Midbrain (tissue), 1 donor: ENCODE measurements at regions not wholly inside any gene's neighbourhood (a gene's known extent, or its start where the extent isn't known, plus 50 kb on each side); places are given as distances from the start of the nearest gene placed in this dataset.
"Not testable (repeated sequence)": the region's sequence is repeated elsewhere in the genome, so short reads cannot be mapped to it uniquely, and the experiment has no call there.

ENCODE experiments used
- DNase-seq: peaks from one replicate; lab custom pipeline; 2025; lab: John Stamatoyannopoulos, UW

- no peak for DNase-seq
Measured at GRCh38 chr10:20656886-20657285, 240.2 kb downstream of the NEBL start.

- DNase-seq = not testable (repeated sequence)
Measured at GRCh38 chr10:20652424-20652823, 244.7 kb downstream of the NEBL start.

GRCh38 chr10:20648263-20648874 is 248.7 kb downstream of the NEBL start:
- DNase-seq = no peak

GRCh38 chr10:20647756-20648155 is 249.4 kb downstream of the NEBL start:
- DNase-seq = no peak

GRCh38 chr10:20644421-20644820 is 252.7 kb downstream of the NEBL start:
- no peak for DNase-seq

- no peak for DNase-seq
Measured at GRCh38 chr10:20641605-20642004, 255.5 kb downstream of the NEBL start.

- no peak for DNase-seq
Measured at GRCh38 chr10:20635570-20635969, 261.5 kb downstream of the NEBL start.

- no peak for DNase-seq
Measured at GRCh38 chr10:20634839-20635238, 262.3 kb downstream of the NEBL start.

GRCh38 chr10:20633714-20634113 is 263.4 kb downstream of the NEBL start:
- DNase-seq = no peak

GRCh38 chr10:20632696-20633095 is 264.4 kb downstream of the NEBL start:
- no peak for DNase-seq

- DNase-seq = no peak
Measured at GRCh38 chr10:20631229-20631628, 265.9 kb downstream of the NEBL start.

GRCh38 chr10:20630092-20630643 is 266.9 kb downstream of the NEBL start:
- DNase-seq = no peak

- DNase-seq = no peak
Measured at GRCh38 chr10:20627946-20628507, 269.1 kb downstream of the NEBL start.

GRCh38 chr10:20627087-20627486 is 270.0 kb downstream of the NEBL start:
- DNase-seq = no peak

- no peak for DNase-seq
Measured at GRCh38 chr10:20625868-20626267, 271.2 kb downstream of the NEBL start.

GRCh38 chr10:20624642-20625041 is 272.5 kb downstream of the NEBL start:
- DNase-seq = no peak

- no peak for DNase-seq
Measured at GRCh38 chr10:20623546-20623945, 273.6 kb downstream of the NEBL start.

GRCh38 chr10:20622531-20623211 is 274.4 kb downstream of the NEBL start:
- DNase-seq = no peak

- no peak for DNase-seq
Measured at GRCh38 chr10:20620981-20621380, 276.1 kb downstream of the NEBL start.

GRCh38 chr10:20618011-20618547 is 279.0 kb downstream of the NEBL start:
- no peak for DNase-seq

GRCh38 chr10:20616918-20617810 is 279.9 kb downstream of the NEBL start:
- peak; percentile 25 for DNase-seq
